GM12878 (cell line): ENCODE measurements at regions not wholly inside any gene's neighbourhood (a gene's known extent, or its start where the extent isn't known, plus 50 kb on each side); places are given as distances from the start of the nearest gene placed in this dataset.

ENCODE experiments used
- BHLHE40 ChIP-seq, 2 experiments: fragments of 450-650 bp in 1 of 2; IDR thresholded peaks; 2 replicates each; pipeline ENCODE4 v1.6.1; 2011 to 2017; ENCODE audit warnings: low read depth in 2 of 2, borderline replicate concordance in 1 of 2, improper control_type of control experiment in 1 of 2, low read length in 1 of 2, mild to moderate bottlenecking in 1 of 2
- EP300 ChIP-seq, 2 experiments: fragments of 150-350 bp in 1 of 2; IDR thresholded peaks; 2 replicates each; pipeline ENCODE4 v1.6.1; 2011 to 2012; ENCODE audit warnings: low read depth in 2 of 2, low read length in 2 of 2, borderline replicate concordance in 1 of 2, improper control_type of control experiment in 1 of 2, inconsistent platforms in 1 of 2; ENCODE audit not compliant: control insufficient read depth in 1 of 2
- NFXL1 ChIP-seq: fragments of 450-650 bp; IDR thresholded peaks from 2 replicates; pipeline ENCODE4 v1.6.1; 2017; ENCODE audit warnings: antibody characterized with exemption, mild to moderate bottlenecking, borderline replicate concordance
- POLR2AphosphoS5 ChIP-seq: IDR thresholded peaks from 2 replicates; pipeline ENCODE4 v1.6.1; 2011; ENCODE audit warnings: mild to moderate bottlenecking, low read length, inconsistent platforms
- TF ChIP-seq, protein P1 (sequence below): fragments of 450-650 bp; IDR thresholded peaks from 2 replicates; pipeline ENCODE4 v1.6.1; 2017; ENCODE audit warnings: mild to moderate bottlenecking, moderate library complexity
- TF ChIP-seq, protein P2 (sequence below): fragments of 450-650 bp; IDR thresholded peaks from 2 replicates; pipeline ENCODE4 v1.6.1; 2018; ENCODE audit warnings: mild to moderate bottlenecking, low read depth, moderate library complexity; ENCODE audit not compliant: partially characterized antibody

DNA sequence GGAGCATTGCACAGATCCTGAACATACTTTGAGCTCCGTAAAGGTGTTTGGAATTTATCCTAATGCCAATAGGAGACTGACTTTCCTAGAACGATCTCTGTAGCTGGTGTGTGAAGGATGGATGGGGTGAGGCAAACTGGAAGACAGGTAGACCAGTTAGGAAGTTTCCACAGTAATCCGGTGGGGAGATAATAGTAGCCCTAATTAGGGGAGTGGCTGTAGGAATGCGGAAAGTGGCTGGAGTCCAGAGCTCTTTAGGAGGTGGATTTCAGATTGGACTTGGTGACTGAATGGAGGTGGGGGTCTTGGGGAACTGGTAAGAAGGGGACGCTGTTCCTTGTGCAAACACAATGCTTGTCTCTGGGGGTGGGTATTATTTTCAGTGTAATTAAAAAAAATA, 146.3 kb downstream of the SOX4 start:
- TF ChIP-seq BHLHE40 (IDR thresholded peaks at IDR 0.05; ENCODE audit: borderline replicate concordance in 1 of 2, low read depth in 2 of 2, low read length in 1 of 2) (no peak), EP300 (IDR thresholded peaks at IDR 0.05; ENCODE audit: borderline replicate concordance in 1 of 2, control insufficient read depth in 1 of 2, low read depth in 2 of 2, low read length in 2 of 2) (no peak), POLR2AphosphoS5 (no peak), NFXL1 (no peak)
- TF ChIP-seq, protein P1, sequence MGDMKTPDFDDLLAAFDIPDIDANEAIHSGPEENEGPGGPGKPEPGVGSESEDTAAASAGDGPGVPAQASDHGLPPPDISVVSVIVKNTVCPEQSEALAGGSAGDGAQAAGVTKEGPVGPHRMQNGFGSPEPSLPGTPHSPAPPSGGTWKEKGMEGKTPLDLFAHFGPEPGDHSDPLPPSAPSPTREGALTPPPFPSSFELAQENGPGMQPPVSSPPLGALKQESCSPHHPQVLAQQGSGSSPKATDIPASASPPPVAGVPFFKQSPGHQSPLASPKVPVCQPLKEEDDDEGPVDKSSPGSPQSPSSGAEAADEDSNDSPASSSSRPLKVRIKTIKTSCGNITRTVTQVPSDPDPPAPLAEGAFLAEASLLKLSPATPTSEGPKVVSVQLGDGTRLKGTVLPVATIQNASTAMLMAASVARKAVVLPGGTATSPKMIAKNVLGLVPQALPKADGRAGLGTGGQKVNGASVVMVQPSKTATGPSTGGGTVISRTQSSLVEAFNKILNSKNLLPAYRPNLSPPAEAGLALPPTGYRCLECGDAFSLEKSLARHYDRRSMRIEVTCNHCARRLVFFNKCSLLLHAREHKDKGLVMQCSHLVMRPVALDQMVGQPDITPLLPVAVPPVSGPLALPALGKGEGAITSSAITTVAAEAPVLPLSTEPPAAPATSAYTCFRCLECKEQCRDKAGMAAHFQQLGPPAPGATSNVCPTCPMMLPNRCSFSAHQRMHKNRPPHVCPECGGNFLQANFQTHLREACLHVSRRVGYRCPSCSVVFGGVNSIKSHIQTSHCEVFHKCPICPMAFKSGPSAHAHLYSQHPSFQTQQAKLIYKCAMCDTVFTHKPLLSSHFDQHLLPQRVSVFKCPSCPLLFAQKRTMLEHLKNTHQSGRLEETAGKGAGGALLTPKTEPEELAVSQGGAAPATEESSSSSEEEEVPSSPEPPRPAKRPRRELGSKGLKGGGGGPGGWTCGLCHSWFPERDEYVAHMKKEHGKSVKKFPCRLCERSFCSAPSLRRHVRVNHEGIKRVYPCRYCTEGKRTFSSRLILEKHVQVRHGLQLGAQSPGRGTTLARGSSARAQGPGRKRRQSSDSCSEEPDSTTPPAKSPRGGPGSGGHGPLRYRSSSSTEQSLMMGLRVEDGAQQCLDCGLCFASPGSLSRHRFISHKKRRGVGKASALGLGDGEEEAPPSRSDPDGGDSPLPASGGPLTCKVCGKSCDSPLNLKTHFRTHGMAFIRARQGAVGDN, result no peak
- TF ChIP-seq, protein P2, sequence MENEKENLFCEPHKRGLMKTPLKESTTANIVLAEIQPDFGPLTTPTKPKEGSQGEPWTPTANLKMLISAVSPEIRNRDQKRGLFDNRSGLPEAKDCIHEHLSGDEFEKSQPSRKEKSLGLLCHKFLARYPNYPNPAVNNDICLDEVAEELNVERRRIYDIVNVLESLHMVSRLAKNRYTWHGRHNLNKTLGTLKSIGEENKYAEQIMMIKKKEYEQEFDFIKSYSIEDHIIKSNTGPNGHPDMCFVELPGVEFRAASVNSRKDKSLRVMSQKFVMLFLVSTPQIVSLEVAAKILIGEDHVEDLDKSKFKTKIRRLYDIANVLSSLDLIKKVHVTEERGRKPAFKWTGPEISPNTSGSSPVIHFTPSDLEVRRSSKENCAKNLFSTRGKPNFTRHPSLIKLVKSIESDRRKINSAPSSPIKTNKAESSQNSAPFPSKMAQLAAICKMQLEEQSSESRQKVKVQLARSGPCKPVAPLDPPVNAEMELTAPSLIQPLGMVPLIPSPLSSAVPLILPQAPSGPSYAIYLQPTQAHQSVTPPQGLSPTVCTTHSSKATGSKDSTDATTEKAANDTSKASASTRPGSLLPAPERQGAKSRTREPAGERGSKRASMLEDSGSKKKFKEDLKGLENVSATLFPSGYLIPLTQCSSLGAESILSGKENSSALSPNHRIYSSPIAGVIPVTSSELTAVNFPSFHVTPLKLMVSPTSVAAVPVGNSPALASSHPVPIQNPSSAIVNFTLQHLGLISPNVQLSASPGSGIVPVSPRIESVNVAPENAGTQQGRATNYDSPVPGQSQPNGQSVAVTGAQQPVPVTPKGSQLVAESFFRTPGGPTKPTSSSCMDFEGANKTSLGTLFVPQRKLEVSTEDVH, result no peak
